ENCODE measurements at regions not wholly inside any gene's neighbourhood (a gene's known extent, or its start where the extent isn't known, plus 50 kb on each side); places are given as distances from the start of the nearest gene placed in this dataset.

DNA sequence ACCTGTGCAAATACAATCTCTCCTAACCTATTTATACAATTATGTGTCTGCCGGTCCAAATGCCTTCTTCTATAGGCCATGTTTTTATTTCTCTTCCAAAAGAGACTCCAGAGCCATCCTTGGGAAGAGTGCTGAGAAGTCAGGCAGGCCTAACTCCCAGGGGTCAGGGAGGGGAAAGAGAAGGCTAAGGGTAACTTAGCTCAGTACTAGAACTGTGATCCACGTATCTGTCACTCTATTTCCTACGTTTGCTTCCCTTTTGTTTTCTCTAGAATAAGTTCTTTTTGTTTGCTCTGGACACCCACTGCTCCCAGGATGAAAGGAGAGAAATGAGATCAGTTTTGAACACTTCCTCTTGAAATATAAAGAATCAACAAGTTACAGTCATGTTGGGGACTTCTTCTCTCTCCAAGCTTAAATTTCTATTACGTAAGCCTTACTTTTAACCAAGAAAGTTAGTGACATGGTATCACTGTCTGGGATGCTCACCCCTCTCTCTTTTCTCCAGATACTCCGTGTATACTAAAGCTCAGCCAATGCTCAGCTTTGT, 79.2 kb downstream of the DAD1 start:
- TF ChIP-seq POLR2A (IDR thresholded peaks at IDR 0.05) (no peak), POLR2AphosphoS5 (IDR thresholded peaks at IDR 0.05) (no peak), CTCF (IDR thresholded peaks at IDR 0.05 in 8 of 11, conservative IDR thresholded peaks at IDR 0.05 in 3 of 11) (no peak)
- DNase-seq = no peak
- no peaks in the 10 kb centered on the region for H3K9me3 ChIP-seq
- 54 to 67% (median 61%) methylated on average over 5 of the region's 5 CpGs for WGBS, 5 donors
- peaks cover 23 to 97% (median 42%) of the 10 kb centered on the region in 6 donors for H3K4me1 ChIP-seq
- peak overlapping the region in 6 of 8 donors; percentile 55 to 90 (median 71) for H3K27ac ChIP-seq
- H3K27me3 ChIP-seq (replicated peaks in 1 of 7) = no peaks in the 10 kb centered on the region
- H3K36me3 ChIP-seq = no peaks in the 10 kb centered on the region
- peak overlapping the region in 2 of 8 donors; percentile 8 to 52 for H3K4me3 ChIP-seq
- intact Hi-C loops (cut with DNase I; ENCODE audit: low total_unique reads) = no loop called here

- Histone ChIP-seq H3K4me1 (peaks cover 23 to 91% (median 39%) of the 10 kb centered on the region in 6 donors), H3K36me3 (no peaks in the 10 kb centered on the region), H3K9me3 (no peaks in the 10 kb centered on the region), H3K27ac (peak overlapping the region in 6 of 8 donors; percentile 55 to 90 (median 71)), H3K27me3 (replicated peaks in 1 of 7) (no peaks in the 10 kb centered on the region), H3K4me3 (peak overlapping the region in 3 of 8 donors; percentile 5 to 52 (median 8))
- intact Hi-C loops (cut with DNase I; ENCODE audit: low total_unique reads) = no loop called here
- TF ChIP-seq CTCF (IDR thresholded peaks at IDR 0.05 in 8 of 11, conservative IDR thresholded peaks at IDR 0.05 in 3 of 11) (no peak), POLR2AphosphoS5 (IDR thresholded peaks at IDR 0.05) (no peak), POLR2A (IDR thresholded peaks at IDR 0.05) (no peak)
- no peak for DNase-seq
- WGBS, 5 donors = 68 to 86% (median 79%) methylated on average over 7 of the region's 7 CpGs
Observed at GRCh38 chr14:22509036-22509709, 79.9 kb downstream of the DAD1 start.

- Histone ChIP-seq H3K4me3 (peak overlapping the region in 2 of 8 donors; percentile 8 to 52), H3K36me3 (no peaks in the 10 kb centered on the region), H3K27me3 (replicated peaks in 1 of 7) (no peaks in the 10 kb centered on the region), H3K4me1 (peaks cover 17 to 86% (median 34%) of the 10 kb centered on the region in 6 donors), H3K27ac (peak overlapping the region in 5 of 8 donors; percentile 55 to 90 (median 80)), H3K9me3 (no peaks in the 10 kb centered on the region)
- intact Hi-C loops (cut with DNase I; ENCODE audit: low total_unique reads) = no loop called here
- WGBS, 5 donors = 67 to 87% (median 80%) methylated on average over 4 of the region's 4 CpGs
- TF ChIP-seq POLR2A (IDR thresholded peaks at IDR 0.05) (no peak), POLR2AphosphoS5 (IDR thresholded peaks at IDR 0.05) (no peak), CTCF (IDR thresholded peaks at IDR 0.05 in 8 of 11, conservative IDR thresholded peaks at IDR 0.05 in 3 of 11) (no peak)
- DNase-seq = no peak
Observed at GRCh38 chr14:22508662-22509035, 80.4 kb downstream of the DAD1 start.

DNA sequence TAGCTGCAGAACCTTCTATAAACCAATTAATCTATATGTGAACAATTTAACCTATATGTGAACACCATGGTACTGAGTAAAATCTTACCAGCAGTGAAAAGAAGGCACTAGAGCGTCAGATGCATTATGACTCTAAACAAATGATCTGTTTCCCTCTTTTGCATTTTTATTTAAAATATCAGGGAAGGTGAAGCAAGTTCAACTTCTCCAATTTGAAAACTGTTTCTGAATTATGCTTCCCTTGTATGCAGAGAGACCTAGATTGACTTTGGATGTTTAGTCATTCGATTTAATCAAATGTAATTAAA, 80.9 kb downstream of the DAD1 start:
- intact Hi-C loops (cut with DNase I; ENCODE audit: low total_unique reads) = no loop called here
- peak overlapping the region in 7 of 8 donors; percentile 10 to 90 (median 62) for H3K27ac ChIP-seq
- no peaks in the 10 kb centered on the region for H3K36me3 ChIP-seq
- no peaks in the 10 kb centered on the region for H3K9me3 ChIP-seq
- peaks cover 12 to 80% (median 29%) of the 10 kb centered on the region in 6 donors for H3K4me1 ChIP-seq
- no peak for TF ChIP-seq POLR2AphosphoS5 (IDR thresholded peaks at IDR 0.05)
- no peak for TF ChIP-seq CTCF (IDR thresholded peaks at IDR 0.05 in 8 of 11, conservative IDR thresholded peaks at IDR 0.05 in 3 of 11)
- H3K4me3 ChIP-seq = peak overlapping the region in 1 of 8 donors; percentile 52
- H3K27me3 ChIP-seq (replicated peaks in 1 of 7) = no peaks in the 10 kb centered on the region
- no peak for DNase-seq
- 51 to 75% (median 65%) methylated on average over 2 of the region's 2 CpGs for WGBS, 5 donors
